Activated naive CD8-positive, alpha-beta T cell treated with anti-CD3 and anti-CD28 coated beads, Interleukin-2, amount 50 U/mL, for 16 hours (primary cell): ENCODE measurements at regions not wholly inside any gene's neighbourhood (a gene's known extent, or its start where the extent isn't known, plus 50 kb on each side); places are given as distances from the start of the nearest gene placed in this dataset.

Experiments used
- DNase-seq: peaks from one replicate; pipeline ENCODE4 v3.0.0-alpha.2; 2020; ENCODE audit warnings: low read depth, low spot score

- DNase-seq: no peak
Observed at GRCh38 chr15:31824024-31824423, 206.3 kb upstream of the CHRNA7 start.

GRCh38 chr15:31828594-31828993, 201.7 kb upstream of the CHRNA7 start:
- DNase-seq: no peak

- DNase-seq: no peak
Observed at GRCh38 chr15:31830591-31830990, 199.7 kb upstream of the CHRNA7 start.

GRCh38 chr15:31831596-31831995, 198.7 kb upstream of the CHRNA7 start:
- no peak for DNase-seq

- DNase-seq: no peak
Observed at GRCh38 chr15:31834654-31835053, 195.7 kb upstream of the CHRNA7 start.

- DNase-seq: no peak
Observed at GRCh38 chr15:31839388-31839787, 190.9 kb upstream of the CHRNA7 start.

- no peak for DNase-seq
Observed at GRCh38 chr15:31840849-31841476, 189.4 kb upstream of the CHRNA7 start.

GRCh38 chr15:31842532-31843195, 187.7 kb upstream of the CHRNA7 start:
- no peak for DNase-seq

GRCh38 chr15:31843426-31844055, 186.8 kb upstream of the CHRNA7 start:
- DNase-seq: no peak

GRCh38 chr15:31845791-31846190, 184.5 kb upstream of the CHRNA7 start:
- no peak for DNase-seq

GRCh38 chr15:31847961-31848360, 182.4 kb upstream of the CHRNA7 start:
- DNase-seq: no peak

- DNase-seq: no peak
Observed at GRCh38 chr15:31848621-31849020, 181.7 kb upstream of the CHRNA7 start.

- DNase-seq: no peak
Observed at GRCh38 chr15:31852933-31853799, 177.1 kb upstream of the CHRNA7 start.

GRCh38 chr15:31856581-31856980, 173.7 kb upstream of the CHRNA7 start:
- no peak for DNase-seq

- no peak for DNase-seq
Observed at GRCh38 chr15:31857194-31857593, 173.1 kb upstream of the CHRNA7 start.

GRCh38 chr15:31858026-31858425, 172.3 kb upstream of the CHRNA7 start:
- DNase-seq: no peak

- DNase-seq: no peak
Observed at GRCh38 chr15:31866248-31866647, 164.1 kb upstream of the CHRNA7 start.

- no peak for DNase-seq
Observed at GRCh38 chr15:31867536-31868442, 162.5 kb upstream of the CHRNA7 start.

GRCh38 chr15:31869686-31870307, 160.5 kb upstream of the CHRNA7 start:
- no peak for DNase-seq

GRCh38 chr15:31870328-31871165, 159.8 kb upstream of the CHRNA7 start, which contains the start of gene OTUD7A:
OTUD7A (minus strand) TSS chr15:31870673.
- DNase-seq: peak; percentile 55
